Karpas-422 (cell line): ENCODE measurements at regions not wholly inside any gene's neighbourhood (a gene's known extent, or its start where the extent isn't known, plus 50 kb on each side); places are given as distances from the start of the nearest gene placed in this dataset.
A peak's percentile ranks its signal among the peaks of the same experiment; 100 is the strongest.

Experiments used
- DNase-seq: peaks from one replicate; pipeline ENCODE4 v3.0.0-alpha.2; 2015
- H2AFZ ChIP-seq: fragments of 200-600 bp; sonication (generic); 2 replicates; pipeline ENCODE4 v1.6.1; 2014; ENCODE audit warnings: antibody characterized with exemption, low read length, mixed read lengths
- H3K27ac ChIP-seq: fragments of 200-600 bp; sonication (generic); 2 replicates; pipeline ENCODE4 v1.5.1; 2014; ENCODE audit warnings: mild to moderate bottlenecking, low read length, moderate library complexity
- H3K27me3 ChIP-seq: fragments of 200-600 bp; sonication (generic); 2 replicates; pipeline ENCODE4 v1.6.1; 2014; ENCODE audit warnings: low read length, mixed read lengths
- H3K36me3 ChIP-seq: fragments of 200-600 bp; sonication (generic); 2 replicates; pipeline ENCODE4 v1.6.1; 2014; ENCODE audit warnings: low read length, mixed read lengths; ENCODE audit not compliant: insufficient read depth
- H3K4me1 ChIP-seq: fragments of 200-600 bp; sonication (generic); 2 replicates; pipeline ENCODE4 v1.6.1; 2014; ENCODE audit warnings: mild to moderate bottlenecking, low read length, mixed read lengths
- H3K4me2 ChIP-seq: fragments of 200-600 bp; sonication (generic); 2 replicates; pipeline ENCODE4 v1.6.1; 2014; ENCODE audit warnings: low read length, low read depth, mild to moderate bottlenecking; ENCODE audit not compliant: poor library complexity, severe bottlenecking
- H3K4me3 ChIP-seq: fragments of 200-600 bp; sonication (generic); 2 replicates; pipeline ENCODE4 v1.5.1; 2014; ENCODE audit warnings: mild to moderate bottlenecking, antibody characterized with exemption, low read length, mixed read lengths
- H3K79me2 ChIP-seq: fragments of 200-600 bp; sonication (generic); 2 replicates; pipeline ENCODE4 v1.6.1; 2014; ENCODE audit warnings: mild to moderate bottlenecking, low read length, mixed read lengths
- H3K9ac ChIP-seq: fragments of 200-600 bp; sonication (generic); 2 replicates; pipeline ENCODE4 v1.6.0; 2014; ENCODE audit warnings: low read length
- H3K9me2 ChIP-seq: fragments of 200-600 bp; sonication (generic), shearing (Covaris generic); replicated peaks from 2 replicates; pipeline ENCODE4 v1.6.0; 2014; ENCODE audit warnings: mild to moderate bottlenecking, low read length, moderate library complexity; ENCODE audit not compliant: insufficient read depth
- H3K9me3 ChIP-seq: fragments of 300-700, 200-600 bp; sonication (generic); 2 replicates; pipeline ENCODE4 v1.6.1; 2014; ENCODE audit warnings: low read length, mixed read lengths
- H4K20me1 ChIP-seq: fragments of 200-600 bp; sonication (generic); 2 replicates; pipeline ENCODE4 v1.6.1; 2014; ENCODE audit warnings: mild to moderate bottlenecking, antibody characterized with exemption, low read length, low read depth; ENCODE audit not compliant: insufficient read depth

GRCh38 chr9:129321286-129322021, 143.4 kb upstream of the IER5L start:
- peaks cover 14% of the 10 kb centered on the region for H3K4me1 ChIP-seq
- no peak overlapping the region for H3K27ac ChIP-seq
- no peaks in the 10 kb centered on the region for H3K36me3 ChIP-seq
- peak overlapping the region; percentile 67 for H3K4me2 ChIP-seq
- H3K27me3 ChIP-seq: no peaks in the 10 kb centered on the region
- no peak overlapping the region for H3K4me3 ChIP-seq
- no peak overlapping the region for H3K9ac ChIP-seq
- H3K9me3 ChIP-seq: no peaks in the 10 kb centered on the region
- no peak for DNase-seq
- H4K20me1 ChIP-seq: no peaks in the 10 kb centered on the region
- H3K79me2 ChIP-seq: no peaks in the 10 kb centered on the region
- no peak overlapping the region for H2AFZ ChIP-seq
- H3K9me2 ChIP-seq: no peaks in the 10 kb centered on the region

- H3K79me2 ChIP-seq: no peaks in the 10 kb centered on the region
- H3K36me3 ChIP-seq: no peaks in the 10 kb centered on the region
- H3K4me2 ChIP-seq: peak overlapping the region; percentile 67
- H3K9me3 ChIP-seq: no peaks in the 10 kb centered on the region
- H3K27me3 ChIP-seq: no peaks in the 10 kb centered on the region
- peak overlapping the region; percentile 36; the same call in 1 of the 2 replicates for H2AFZ ChIP-seq
- no peaks in the 10 kb centered on the region for H3K9me2 ChIP-seq
- H3K27ac ChIP-seq: no peak overlapping the region
- H3K4me3 ChIP-seq: peak overlapping the region; percentile 49; the same call in 1 of the 2 replicates
- H4K20me1 ChIP-seq: no peaks in the 10 kb centered on the region
- DNase-seq: peak; percentile 73
- H3K4me1 ChIP-seq: peaks cover 14% of the 10 kb centered on the region
- H3K9ac ChIP-seq: peak overlapping the region; percentile 51
Observed at GRCh38 chr9:129320575-129321285, 142.7 kb upstream of the IER5L start.

DNA sequence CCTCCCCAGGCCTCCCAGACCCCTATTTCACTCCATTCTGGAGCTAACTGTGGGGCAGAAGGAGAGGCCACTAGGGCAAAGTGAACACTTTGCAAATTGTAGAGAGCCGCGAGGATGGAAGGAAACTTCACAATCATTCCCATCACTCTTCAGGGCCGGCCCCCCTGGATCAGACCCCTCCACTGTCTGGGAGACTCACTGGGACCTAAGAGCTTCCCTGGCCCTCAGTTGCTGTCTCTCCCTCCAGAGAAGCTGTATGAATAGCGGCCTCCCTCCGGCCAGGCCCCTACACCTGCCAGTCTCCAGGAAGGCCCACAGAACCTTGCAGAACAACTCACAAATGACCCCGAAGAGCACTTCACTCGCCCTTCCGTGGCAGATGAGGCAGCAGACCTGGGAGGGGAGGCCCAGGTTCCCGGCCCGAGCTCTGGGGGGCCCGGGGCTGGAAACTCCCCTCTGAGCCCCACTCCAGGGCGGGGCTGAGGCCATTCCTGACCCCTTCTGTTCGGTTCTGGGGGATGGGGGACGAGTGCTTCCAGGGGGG, 141.9 kb upstream of the IER5L start:
- Histone ChIP-seq H3K4me1 (peaks cover 14% of the 10 kb centered on the region), H3K4me3 (peak overlapping the region; percentile 49; the same call in 1 of the 2 replicates), H2AFZ (0 out of 2 replicates have a peak overlapping the region, but pooled peaks have one; percentile 36), H3K36me3 (no peaks in the 10 kb centered on the region), H3K9me3 (no peaks in the 10 kb centered on the region), H3K9ac (peak overlapping the region; percentile 51; the same call in 1 of the 2 replicates), H3K27me3 (no peaks in the 10 kb centered on the region), H3K27ac (no peak overlapping the region), H4K20me1 (no peaks in the 10 kb centered on the region), H3K4me2 (peak overlapping the region; percentile 67), H3K79me2 (no peaks in the 10 kb centered on the region), H3K9me2 (no peaks in the 10 kb centered on the region)
- DNase-seq: no peak

- no peaks in the 10 kb centered on the region for H3K9me3 ChIP-seq
- H3K4me1 ChIP-seq: peaks cover 14% of the 10 kb centered on the region
- H3K27me3 ChIP-seq: no peaks in the 10 kb centered on the region
- DNase-seq: no peak
- H4K20me1 ChIP-seq: no peaks in the 10 kb centered on the region
- H3K79me2 ChIP-seq: no peaks in the 10 kb centered on the region
- H3K4me3 ChIP-seq: no peak overlapping the region
- H3K9ac ChIP-seq: no peak overlapping the region
- no peaks in the 10 kb centered on the region for H3K36me3 ChIP-seq
- H2AFZ ChIP-seq: no peak overlapping the region
- H3K4me2 ChIP-seq: no peak overlapping the region
- H3K9me2 ChIP-seq: no peaks in the 10 kb centered on the region
- H3K27ac ChIP-seq: no peak overlapping the region
Observed at GRCh38 chr9:129319076-129319937, 141.2 kb upstream of the IER5L start.

DNA sequence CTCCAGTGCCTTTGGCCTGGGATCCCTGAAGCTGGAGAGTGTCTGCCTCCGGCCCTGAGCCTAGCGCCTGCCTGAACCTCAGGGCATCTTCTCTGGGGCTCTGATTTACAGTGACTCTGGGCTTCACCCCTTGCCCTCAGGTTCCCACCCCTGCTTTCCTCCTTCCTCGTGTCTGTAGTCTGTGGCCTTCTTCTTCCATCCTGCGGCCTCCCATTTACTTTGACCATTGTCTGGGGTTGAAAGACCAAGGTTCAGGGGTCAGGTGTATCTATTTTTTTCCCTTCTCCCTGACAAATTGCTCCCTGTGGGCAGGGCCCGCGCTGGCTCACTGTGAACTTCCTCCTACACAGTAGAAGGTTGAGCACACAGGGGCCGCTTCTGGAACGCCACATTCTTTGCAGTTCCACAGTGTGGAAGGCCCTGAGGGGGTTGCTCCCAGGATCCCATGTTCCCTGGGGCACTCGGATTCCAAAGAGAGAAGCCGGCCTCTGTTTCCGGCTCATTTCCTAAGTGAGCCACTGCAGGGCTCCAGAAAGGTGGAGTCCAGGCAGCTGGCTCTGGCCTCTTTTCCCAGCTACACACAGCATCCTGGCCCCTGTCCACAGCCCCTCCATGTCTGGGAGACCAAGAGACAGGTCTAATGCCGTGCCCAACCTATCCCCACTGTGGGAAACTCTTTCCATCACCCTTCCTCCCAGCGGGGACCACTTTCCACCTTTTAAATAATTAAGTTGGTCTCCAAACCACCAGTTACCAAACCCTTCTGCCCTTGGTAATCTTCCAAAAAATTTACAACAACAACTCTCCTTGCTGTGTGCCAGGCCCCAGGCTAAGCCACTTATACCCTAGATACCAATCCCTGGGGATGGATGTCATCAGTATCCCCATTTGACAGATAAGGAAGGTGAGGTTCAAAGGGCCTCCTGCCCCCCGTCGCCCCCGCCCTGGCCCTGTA, 140.3 kb upstream of the IER5L start:
- Histone ChIP-seq H4K20me1 (no peaks in the 10 kb centered on the region), H3K27ac (no peak overlapping the region), H3K79me2 (no peaks in the 10 kb centered on the region), H3K4me3 (no peak overlapping the region), H3K9me2 (no peaks in the 10 kb centered on the region), H3K36me3 (no peaks in the 10 kb centered on the region), H3K9ac (no peak overlapping the region), H3K4me1 (peaks cover 14% of the 10 kb centered on the region), H3K9me3 (no peaks in the 10 kb centered on the region), H2AFZ (no peak overlapping the region), H3K4me2 (no peak overlapping the region), H3K27me3 (no peaks in the 10 kb centered on the region)
- no peak for DNase-seq

DNA sequence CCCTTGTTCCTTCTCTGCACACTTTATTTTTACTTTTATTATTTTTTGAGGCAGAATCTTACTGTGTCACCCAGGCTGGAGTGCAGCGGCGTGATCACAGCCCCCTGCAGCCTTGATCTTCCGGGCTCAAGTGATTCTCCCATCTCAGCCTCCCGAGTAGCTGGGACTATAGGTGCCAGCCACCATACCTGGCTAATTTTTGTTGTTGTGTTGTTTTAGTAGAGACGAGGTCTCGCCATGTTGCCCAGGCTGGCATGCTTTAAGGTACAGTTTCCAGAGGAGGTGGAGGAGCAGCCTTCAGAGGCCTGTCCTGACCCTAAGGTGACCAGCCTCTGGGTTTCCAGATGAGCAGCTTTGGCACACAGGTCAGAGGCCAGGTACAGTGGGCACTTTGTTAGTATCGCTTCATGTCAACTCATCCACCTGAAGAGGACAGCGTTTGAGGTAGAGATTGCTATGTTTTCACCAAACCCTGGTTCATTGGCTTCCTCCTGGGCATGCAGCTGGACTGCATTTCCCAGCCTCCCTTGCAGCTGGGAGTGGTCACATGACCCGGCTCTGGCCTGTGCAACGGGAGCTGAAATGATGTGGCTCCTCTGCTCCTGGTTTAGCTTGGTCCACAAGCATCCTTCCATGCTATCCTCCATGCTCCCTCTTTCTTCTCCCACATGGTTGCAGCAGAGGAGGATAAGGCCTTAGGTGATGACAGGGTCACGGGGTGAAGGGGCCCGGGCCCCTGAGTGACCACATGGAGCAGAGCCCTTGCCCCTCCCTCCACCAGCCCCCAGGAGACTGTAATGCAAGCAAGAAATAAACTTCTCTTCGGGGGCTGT, 139.3 kb upstream of the IER5L start:
- Histone ChIP-seq H3K9ac (no peak overlapping the region), H3K79me2 (no peaks in the 10 kb centered on the region)
- peak; percentile 64 for DNase-seq

More for the DNA sequence above, 139.3 kb upstream of the IER5L start:
- Histone ChIP-seq H3K36me3 (no peaks in the 10 kb centered on the region), H4K20me1 (no peaks in the 10 kb centered on the region), H3K9me2 (no peaks in the 10 kb centered on the region), H2AFZ (peak overlapping the region; percentile 50; the same call in 1 of the 2 replicates), H3K27me3 (no peaks in the 10 kb centered on the region), H3K27ac (no peak overlapping the region), H3K4me1 (peaks cover 14% of the 10 kb centered on the region), H3K9me3 (no peaks in the 10 kb centered on the region), H3K4me2 (no peak overlapping the region), H3K4me3 (no peak overlapping the region)
